ENCODE measurements at regions not wholly inside any gene's neighbourhood (a gene's known extent, or its start where the extent isn't known, plus 50 kb on each side); places are given as distances from the start of the nearest gene placed in this dataset.

GRCh38 chr5:159412284-159413046 lies 82.2 kb upstream of the IL12B start:
- Mint-ChIP-seq H3K36me3 (ENCODE audit: low read depth, unreplicated experiment) (no peaks in the 10 kb centered on the region), H3K27me3 (ENCODE audit: low read depth, unreplicated experiment) (peaks cover 5% of the 10 kb centered on the region), H3K4me3 (ENCODE audit: unreplicated experiment) (no peak overlapping the region), H3K9me3 (ENCODE audit: unreplicated experiment) (no peaks in the 10 kb centered on the region), H3K4me1 (ENCODE audit: low read depth, unreplicated experiment) (no peaks in the 10 kb centered on the region), H3K27ac (ENCODE audit: unreplicated experiment) (no peak overlapping the region)
- Histone ChIP-seq H3K4me1 (ENCODE audit: insufficient read depth, low read length) (no peaks in the 10 kb centered on the region), H3K27ac (ENCODE audit: low read depth, low read length) (no peak overlapping the region), H3K9ac (ENCODE audit: low read length) (no peak overlapping the region), H3K4me2 (ENCODE audit: low read length) (no peak overlapping the region), H3K79me2 (ENCODE audit: insufficient read depth, low read length) (no peaks in the 10 kb centered on the region), H3K27me3 (ENCODE audit: insufficient read depth, low read length) (no peaks in the 10 kb centered on the region), H3K9me3 (ENCODE audit: insufficient read depth, low read depth, low read length) (no peaks in the 10 kb centered on the region), H4K20me1 (ENCODE audit: insufficient read depth, low read length) (no peaks in the 10 kb centered on the region), H2AFZ (ENCODE audit: low read depth, low read length) (no peak overlapping the region), H3K4me3 (ENCODE audit: insufficient read depth, low read depth, low read length) (no peak overlapping the region), H3K36me3 (ENCODE audit: insufficient read depth, low read length) (no peaks in the 10 kb centered on the region)
- TF ChIP-seq EZH2 (IDR thresholded peaks at IDR 0.05; ENCODE audit: insufficient read depth, low read length) (no peak), CTCF (IDR thresholded peaks at IDR 0.05; ENCODE audit: insufficient read depth, low read depth, low read length) (no peak)
- DNase-seq (ENCODE audit: low read depth) (no peak), FAIRE-seq (no peak)

GRCh38 chr5:159414021-159414420 lies 83.7 kb upstream of the IL12B start:
- no peaks in the 10 kb centered on the region for H3K36me3 ChIP-seq (ENCODE audit: insufficient read depth, low read length)
- H3K27me3 ChIP-seq (ENCODE audit: insufficient read depth, low read length) = no peaks in the 10 kb centered on the region
- no peaks in the 10 kb centered on the region for H3K79me2 ChIP-seq (ENCODE audit: insufficient read depth, low read length)
- H3K36me3 Mint-ChIP-seq (ENCODE audit: low read depth, unreplicated experiment) = no peaks in the 10 kb centered on the region
- no peak overlapping the region for H3K4me2 ChIP-seq (ENCODE audit: low read length)
- DNase-seq (ENCODE audit: low read depth) = no peak
- no peak overlapping the region for H3K4me3 ChIP-seq (ENCODE audit: insufficient read depth, low read depth, low read length)
- no peak overlapping the region for H3K27ac ChIP-seq (ENCODE audit: low read depth, low read length)
- TF ChIP-seq CTCF (IDR thresholded peaks at IDR 0.05; ENCODE audit: insufficient read depth, low read depth, low read length) (no peak), EZH2 (IDR thresholded peaks at IDR 0.05; ENCODE audit: insufficient read depth, low read length) (no peak)
- no peaks in the 10 kb centered on the region for H3K9me3 ChIP-seq (ENCODE audit: insufficient read depth, low read depth, low read length)
- peaks cover 2% of the 10 kb centered on the region for H3K27me3 Mint-ChIP-seq (ENCODE audit: low read depth, unreplicated experiment)
- no peaks in the 10 kb centered on the region for H3K4me1 Mint-ChIP-seq (ENCODE audit: low read depth, unreplicated experiment)
- no peak overlapping the region for H3K4me3 Mint-ChIP-seq (ENCODE audit: unreplicated experiment)
- H3K9ac ChIP-seq (ENCODE audit: low read length) = no peak overlapping the region
- no peaks in the 10 kb centered on the region for H3K4me1 ChIP-seq (ENCODE audit: insufficient read depth, low read length)
- H2AFZ ChIP-seq (ENCODE audit: low read depth, low read length) = no peak overlapping the region
- H3K27ac Mint-ChIP-seq (ENCODE audit: unreplicated experiment) = no peak overlapping the region
- H4K20me1 ChIP-seq (ENCODE audit: insufficient read depth, low read length) = no peaks in the 10 kb centered on the region
- FAIRE-seq = no peak
- H3K9me3 Mint-ChIP-seq (ENCODE audit: unreplicated experiment) = no peaks in the 10 kb centered on the region

- Histone ChIP-seq H3K4me1 (ENCODE audit: insufficient read depth, low read length) (no peaks in the 10 kb centered on the region), H4K20me1 (ENCODE audit: insufficient read depth, low read length) (no peaks in the 10 kb centered on the region), H2AFZ (ENCODE audit: low read depth, low read length) (no peak overlapping the region), H3K9me3 (ENCODE audit: insufficient read depth, low read depth, low read length) (no peaks in the 10 kb centered on the region), H3K4me3 (ENCODE audit: insufficient read depth, low read depth, low read length) (no peak overlapping the region), H3K79me2 (ENCODE audit: insufficient read depth, low read length) (no peaks in the 10 kb centered on the region), H3K9ac (ENCODE audit: low read length) (no peak overlapping the region), H3K36me3 (ENCODE audit: insufficient read depth, low read length) (no peaks in the 10 kb centered on the region), H3K27me3 (ENCODE audit: insufficient read depth, low read length) (no peaks in the 10 kb centered on the region), H3K4me2 (ENCODE audit: low read length) (no peak overlapping the region), H3K27ac (ENCODE audit: low read depth, low read length) (no peak overlapping the region)
- no peaks in the 10 kb centered on the region for H3K36me3 Mint-ChIP-seq (ENCODE audit: low read depth, unreplicated experiment)
- H3K9me3 Mint-ChIP-seq (ENCODE audit: unreplicated experiment) = no peaks in the 10 kb centered on the region
- peaks cover 2% of the 10 kb centered on the region for H3K27me3 Mint-ChIP-seq (ENCODE audit: low read depth, unreplicated experiment)
- no peaks in the 10 kb centered on the region for H3K4me1 Mint-ChIP-seq (ENCODE audit: low read depth, unreplicated experiment)
- no peak overlapping the region for H3K4me3 Mint-ChIP-seq (ENCODE audit: unreplicated experiment)
- no peak overlapping the region for H3K27ac Mint-ChIP-seq (ENCODE audit: unreplicated experiment)
- TF ChIP-seq EZH2 (IDR thresholded peaks at IDR 0.05; ENCODE audit: insufficient read depth, low read length) = no peak
- no peak for TF ChIP-seq CTCF (IDR thresholded peaks at IDR 0.05; ENCODE audit: insufficient read depth, low read depth, low read length)
- DNase-seq (ENCODE audit: low read depth) (no peak), FAIRE-seq (no peak)
Observed at GRCh38 chr5:159415301-159415937, 85.1 kb upstream of the IL12B start.
